GM23248 (cell line): ENCODE measurements at regions not wholly inside any gene's neighbourhood (a gene's known extent, or its start where the extent isn't known, plus 50 kb on each side); places are given as distances from the start of the nearest gene placed in this dataset.

Experiments
- DNase-seq: peaks from one replicate; pipeline ENCODE4 v3.0.0-alpha.2; 2015
- H2AFZ ChIP-seq: fragments of 200-600 bp; sonication (generic); 2 replicates; pipeline ENCODE4 v1.6.1; 2016; ENCODE audit warnings: antibody characterized with exemption
- H3F3A ChIP-seq: fragments of 200-600 bp; sonication (generic); 2 replicates; pipeline ENCODE4 v1.6.1; 2016; ENCODE audit warnings: mild to moderate bottlenecking, antibody characterized with exemption, mixed run types; ENCODE audit not compliant: insufficient read depth
- H3K27ac ChIP-seq: fragments of 200-600 bp; sonication (generic); 2 replicates; pipeline ENCODE4 v1.5.1; 2016; ENCODE audit warnings: mild to moderate bottlenecking
- H3K27me3 ChIP-seq: fragments of 200-600 bp; sonication (generic); replicated peaks from 2 replicates; pipeline ENCODE4 v1.6.1; 2016; ENCODE audit warnings: mild to moderate bottlenecking; ENCODE audit not compliant: insufficient read depth
- H3K36me3 ChIP-seq: fragments of 200-600 bp; sonication (generic); 2 replicates; pipeline ENCODE4 v1.6.1; 2016; ENCODE audit warnings: low read depth, mild to moderate bottlenecking
- H3K4me1 ChIP-seq: fragments of 200-600 bp; sonication (generic); 2 replicates; pipeline ENCODE4 v1.6.1; 2016; ENCODE audit warnings: mild to moderate bottlenecking; ENCODE audit not compliant: insufficient read depth
- H3K4me2 ChIP-seq: fragments of 200-600 bp; sonication (generic); one replicate; pipeline ENCODE4 v1.6.1; 2016; ENCODE audit warnings: mild to moderate bottlenecking; ENCODE audit not compliant: unreplicated experiment
- H3K4me3 ChIP-seq: fragments of 200-600 bp; sonication (generic); 2 replicates; pipeline ENCODE4 v1.5.1; 2016; ENCODE audit warnings: mild to moderate bottlenecking
- H3K79me2 ChIP-seq: fragments of 200-600 bp; sonication (generic); 2 replicates; pipeline ENCODE4 v1.6.1; 2016; ENCODE audit warnings: mild to moderate bottlenecking; ENCODE audit not compliant: insufficient read depth
- H3K9ac ChIP-seq: fragments of 200-600 bp; sonication (generic); 2 replicates; pipeline ENCODE4 v1.6.1; 2016; ENCODE audit warnings: mild to moderate bottlenecking
- H3K9me2 ChIP-seq: fragments of 200-600 bp; sonication (generic); 2 replicates; pipeline ENCODE4 v1.6.1; 2016; ENCODE audit warnings: mixed run types, mild to moderate bottlenecking, moderate library complexity; ENCODE audit not compliant: insufficient read depth
- H3K9me3 ChIP-seq: fragments of 200-600 bp; sonication (generic); one replicate; pipeline ENCODE4 v1.6.1; 2017; ENCODE audit warnings: low read depth
- H4K20me1 ChIP-seq: fragments of 200-600 bp; sonication (generic); 2 replicates; pipeline ENCODE4 v1.6.0; 2016; ENCODE audit not compliant: insufficient read depth
- EZH2 ChIP-seq: fragments of 200-600 bp; sonication (generic); IDR thresholded peaks from 2 replicates; pipeline ENCODE4 v1.6.1; 2018; ENCODE audit warnings: antibody characterized with exemption, mild to moderate bottlenecking; ENCODE audit not compliant: insufficient read depth, poor library complexity, severe bottlenecking
- EZH2phosphoT487 ChIP-seq: fragments of 200-600 bp; sonication (generic); IDR thresholded peaks from 2 replicates; pipeline ENCODE4 v1.6.1; 2018; ENCODE audit warnings: antibody characterized with exemption, moderate library complexity, mild to moderate bottlenecking, low read depth; ENCODE audit not compliant: insufficient read depth
- WGBS, 2 experiments: methylation state at CpG; one replicate each; pipeline ENCODE4 v1.1.6; 2015 to 2017; ENCODE audit warnings: low lambda C conversion rate in 2 of 2, low coverage in 1 of 2; ENCODE audit errors: missing lambda C conversion rate in 2 of 2; 5-methylcytosine and 5-hydroxymethylcytosine counted together
- in situ Hi-C: fragments of 300-500 bp; cut with MboI; formaldehyde crosslinking; loops from 2 replicates; pipeline ENCODE4 v1.15.0; 2020

DNA sequence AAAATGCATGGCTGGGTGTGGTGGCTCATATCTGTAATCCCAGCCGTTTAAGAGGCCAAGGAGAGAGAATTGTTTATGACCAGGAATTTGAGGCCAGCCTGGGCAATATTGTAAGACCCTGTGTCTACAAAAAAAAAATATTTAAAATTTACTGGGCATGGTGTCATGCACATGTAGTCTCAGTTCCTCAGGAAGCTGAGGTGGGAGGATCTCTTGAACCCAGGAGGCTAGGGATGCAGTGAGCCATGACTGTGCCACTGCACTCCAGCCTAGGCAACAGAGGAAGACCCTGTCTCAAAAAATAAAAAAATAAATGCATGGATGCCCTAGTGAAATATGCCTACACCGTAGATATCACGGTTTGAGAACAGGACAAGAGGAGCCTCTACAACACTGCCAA lies 1331.2 kb upstream of the B3GALT2 start:
- DNase-seq = no peak
- no peak overlapping the region for H2AFZ ChIP-seq
- no peak overlapping the region for H3K4me2 ChIP-seq
- H3K9me2 ChIP-seq = no peaks in the 10 kb centered on the region
- H3K27ac ChIP-seq = no peak overlapping the region
- no peaks in the 10 kb centered on the region for H3K36me3 ChIP-seq
- no peaks in the 10 kb centered on the region for H3K79me2 ChIP-seq
- H3K9me3 ChIP-seq = no peaks in the 10 kb centered on the region
- TF ChIP-seq EZH2phosphoT487 (no peak), EZH2 (no peak)
- H3K4me3 ChIP-seq = no peak overlapping the region
- in situ Hi-C loops = no loop called here
- H4K20me1 ChIP-seq = no peaks in the 10 kb centered on the region
- H3K9ac ChIP-seq = no peak overlapping the region
- WGBS, 2 experiments = 31 to 48% methylated on average over 3 of the region's 3 CpGs
- H3F3A ChIP-seq = no peaks in the 10 kb centered on the region
- no peaks in the 10 kb centered on the region for H3K4me1 ChIP-seq
- H3K27me3 ChIP-seq = no peaks in the 10 kb centered on the region

- Histone ChIP-seq H3K27me3 (no peaks in the 10 kb centered on the region), H3K9me2 (no peaks in the 10 kb centered on the region), H3F3A (no peaks in the 10 kb centered on the region), H3K4me3 (no peak overlapping the region), H3K79me2 (no peaks in the 10 kb centered on the region), H3K4me2 (no peak overlapping the region), H4K20me1 (no peaks in the 10 kb centered on the region), H3K36me3 (no peaks in the 10 kb centered on the region), H3K27ac (no peak overlapping the region), H3K4me1 (no peaks in the 10 kb centered on the region), H3K9me3 (no peaks in the 10 kb centered on the region), H3K9ac (no peak overlapping the region), H2AFZ (no peak overlapping the region)
- in situ Hi-C loops = no loop called here
- no peak for DNase-seq
- 24 to 34% methylated on average over 4 of the region's 4 CpGs for WGBS, 2 experiments
- TF ChIP-seq EZH2phosphoT487 (no peak), EZH2 (no peak)
Measured at GRCh38 chr1:194515916-194516315, 1329.5 kb upstream of the B3GALT2 start.

GRCh38 chr1:194512957-194513356 lies 1326.5 kb upstream of the B3GALT2 start:
- H3K4me3 ChIP-seq = no peak overlapping the region
- TF ChIP-seq EZH2 (no peak), EZH2phosphoT487 (no peak)
- H3K27me3 ChIP-seq = no peaks in the 10 kb centered on the region
- H3K36me3 ChIP-seq = no peaks in the 10 kb centered on the region
- in situ Hi-C loops = no loop called here
- no peak overlapping the region for H3K9ac ChIP-seq
- no peak overlapping the region for H3K4me2 ChIP-seq
- H3K9me3 ChIP-seq = no peaks in the 10 kb centered on the region
- no peak overlapping the region for H3K27ac ChIP-seq
- no peaks in the 10 kb centered on the region for H3K9me2 ChIP-seq
- H3K79me2 ChIP-seq = no peaks in the 10 kb centered on the region
- DNase-seq = no peak
- H4K20me1 ChIP-seq = no peaks in the 10 kb centered on the region
- H3K4me1 ChIP-seq = no peaks in the 10 kb centered on the region
- WGBS, 2 experiments = 6 to 11% methylated on average over 3 of the region's 3 CpGs
- H3F3A ChIP-seq = no peaks in the 10 kb centered on the region
- no peak overlapping the region for H2AFZ ChIP-seq

GRCh38 chr1:194512345-194512744 lies 1325.9 kb upstream of the B3GALT2 start:
- in situ Hi-C loops = no loop called here
- 1 to 5% methylated on average over 2 of the region's 2 CpGs for WGBS, 2 experiments
- no peaks in the 10 kb centered on the region for H3K79me2 ChIP-seq
- H3K9ac ChIP-seq = no peak overlapping the region
- H2AFZ ChIP-seq = no peak overlapping the region
- H3K4me2 ChIP-seq = no peak overlapping the region
- no peak overlapping the region for H3K27ac ChIP-seq
- no peaks in the 10 kb centered on the region for H3F3A ChIP-seq
- no peak for DNase-seq
- H3K4me1 ChIP-seq = no peaks in the 10 kb centered on the region
- H4K20me1 ChIP-seq = no peaks in the 10 kb centered on the region
- no peaks in the 10 kb centered on the region for H3K36me3 ChIP-seq
- no peaks in the 10 kb centered on the region for H3K27me3 ChIP-seq
- TF ChIP-seq EZH2phosphoT487 = no peak
- no peaks in the 10 kb centered on the region for H3K9me3 ChIP-seq
- no peaks in the 10 kb centered on the region for H3K9me2 ChIP-seq
- no peak overlapping the region for H3K4me3 ChIP-seq

DNA sequence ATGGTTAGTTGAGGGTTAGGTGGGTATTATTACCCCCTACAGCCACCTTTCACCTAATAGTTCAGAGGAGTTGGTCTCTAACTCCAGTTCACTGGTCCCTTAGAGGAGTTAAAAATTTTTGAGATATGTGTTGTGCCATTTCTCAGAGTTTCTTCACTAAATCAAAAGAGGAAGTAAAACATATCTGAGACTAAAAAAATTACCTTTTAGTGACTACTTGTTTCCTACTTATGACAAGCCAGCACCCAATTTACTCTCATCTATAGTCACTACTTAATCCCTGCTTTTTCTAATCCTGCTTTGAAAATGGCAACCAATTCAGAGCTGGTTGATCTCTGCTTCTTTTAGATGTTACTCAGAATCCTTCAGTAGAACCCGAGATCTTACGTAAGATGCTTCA lies 1316.8 kb upstream of the B3GALT2 start:
- Histone ChIP-seq H3K79me2 (no peaks in the 10 kb centered on the region), H3K4me2 (no peak overlapping the region), H4K20me1 (no peaks in the 10 kb centered on the region), H3F3A (no peaks in the 10 kb centered on the region), H3K9me2 (no peaks in the 10 kb centered on the region), H3K27ac (no peak overlapping the region), H2AFZ (no peak overlapping the region), H3K9me3 (no peaks in the 10 kb centered on the region), H3K36me3 (no peaks in the 10 kb centered on the region), H3K4me3 (no peak overlapping the region), H3K9ac (no peak overlapping the region), H3K4me1 (no peaks in the 10 kb centered on the region), H3K27me3 (no peaks in the 10 kb centered on the region)
- no peak for TF ChIP-seq EZH2
- TF ChIP-seq EZH2phosphoT487 = no peak
- 20 to 28% methylated on average over 2 of the region's 2 CpGs for WGBS, 2 experiments
- in situ Hi-C loops = no loop called here
- DNase-seq = no peak
